Limb (tissue), 2 donors: ENCODE measurements at regions not wholly inside any gene's neighbourhood (a gene's known extent, or its start where the extent isn't known, plus 50 kb on each side); places are given as distances from the start of the nearest gene placed in this dataset.

ENCODE experiments used
- DNase-seq, 2 donors: peaks; one replicate each; pipeline ENCODE4 v3.0.0-alpha.2; 2016; ENCODE audit errors: extremely low spot score in 2 of 2

DNA sequence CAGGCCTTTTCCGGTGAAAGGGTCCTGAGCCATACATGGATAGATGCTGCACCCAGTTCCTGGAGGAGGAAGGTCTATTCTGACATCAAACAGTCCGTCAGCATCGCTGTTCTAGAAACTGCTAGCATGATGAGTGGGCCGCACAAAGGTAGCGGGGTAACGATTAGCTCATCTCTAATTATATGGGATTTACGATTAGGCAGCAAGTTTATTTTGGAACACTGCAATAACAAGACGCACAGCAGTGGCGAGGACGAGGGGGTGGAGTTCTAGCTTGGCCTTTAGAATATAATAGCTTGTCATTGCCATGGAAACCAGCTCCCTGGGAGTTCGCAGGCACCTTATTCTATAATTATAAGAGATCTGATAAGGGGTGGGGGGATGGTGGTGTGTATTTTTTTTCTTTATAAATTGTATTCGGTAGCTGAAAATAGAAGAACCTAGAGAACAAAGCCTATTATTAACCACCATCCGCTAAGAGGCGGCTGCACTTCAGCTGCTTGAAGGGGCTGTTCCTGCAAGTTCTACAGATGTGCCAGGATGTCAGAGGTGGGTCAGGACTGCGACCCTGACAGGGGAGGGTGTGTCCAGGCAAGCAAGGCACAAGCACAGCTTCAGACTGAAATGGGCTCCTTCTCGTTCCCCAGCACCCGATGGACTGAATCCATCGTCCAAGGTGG is 311.0 kb downstream of the AGTPBP1 start:
- no peak for DNase-seq

DNA sequence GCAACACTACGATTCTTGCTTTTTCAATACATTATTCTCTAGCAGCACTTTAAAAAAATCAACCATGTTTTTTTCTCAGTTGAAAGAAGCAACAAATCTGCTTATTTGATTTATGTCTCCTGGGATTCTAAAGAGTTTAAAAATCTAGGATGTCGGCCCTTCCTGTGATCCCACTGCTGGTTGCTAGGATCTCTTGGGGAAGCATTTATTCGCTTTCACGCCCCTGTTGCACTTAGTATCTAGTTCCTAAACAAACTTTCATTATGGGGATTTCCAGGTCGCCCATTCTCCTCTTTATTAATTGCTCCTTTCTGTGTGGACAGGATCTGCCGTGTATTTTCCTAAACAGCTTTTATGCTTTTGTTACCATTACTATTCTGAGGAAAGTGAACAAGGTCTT is 313.5 kb downstream of the AGTPBP1 start:
- DNase-seq, result no peak

DNA sequence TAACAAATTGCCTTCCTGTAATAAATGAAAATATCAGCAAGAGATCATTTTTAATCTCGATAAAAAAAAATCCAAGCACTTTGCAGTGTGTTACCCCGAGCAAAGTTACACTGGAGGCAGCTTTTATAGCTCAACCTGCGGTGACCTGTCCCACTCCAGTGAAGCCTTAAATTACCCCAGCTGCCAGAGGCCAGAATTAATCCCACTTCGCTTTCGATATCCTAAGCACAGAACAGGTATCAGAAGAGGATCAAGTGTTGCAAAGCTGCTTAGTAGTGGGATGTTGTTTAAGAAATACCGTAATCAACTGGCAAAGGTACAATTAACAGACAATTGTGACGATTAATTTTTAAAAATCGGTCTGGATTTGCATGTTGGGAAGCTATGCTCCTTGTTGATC is 314.0 kb downstream of the AGTPBP1 start:
- no peak for DNase-seq

DNA sequence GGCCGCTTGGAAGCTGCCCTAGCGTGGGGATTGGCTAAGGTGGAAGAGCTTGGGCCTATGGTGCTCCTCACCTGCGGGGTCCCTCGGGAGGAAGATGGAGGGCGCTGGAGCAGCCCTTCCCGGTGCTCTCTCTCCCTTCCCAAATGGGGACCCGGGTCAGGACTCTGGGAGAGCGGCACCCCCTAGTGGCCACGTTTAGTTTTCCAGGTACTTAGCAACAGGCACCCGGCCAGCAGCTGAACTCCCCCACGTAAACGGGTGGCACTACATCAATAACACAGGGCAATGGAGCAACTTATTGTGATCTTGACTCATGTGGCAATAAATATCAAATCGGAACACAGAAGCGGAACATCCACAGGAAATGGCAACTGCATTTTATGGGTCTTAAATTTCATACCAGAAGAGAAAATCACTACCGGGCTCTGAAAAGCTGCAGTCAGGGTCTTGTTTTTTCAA is 316.6 kb downstream of the AGTPBP1 start:
- peak; percentile 36 to 82 for DNase-seq

DNA sequence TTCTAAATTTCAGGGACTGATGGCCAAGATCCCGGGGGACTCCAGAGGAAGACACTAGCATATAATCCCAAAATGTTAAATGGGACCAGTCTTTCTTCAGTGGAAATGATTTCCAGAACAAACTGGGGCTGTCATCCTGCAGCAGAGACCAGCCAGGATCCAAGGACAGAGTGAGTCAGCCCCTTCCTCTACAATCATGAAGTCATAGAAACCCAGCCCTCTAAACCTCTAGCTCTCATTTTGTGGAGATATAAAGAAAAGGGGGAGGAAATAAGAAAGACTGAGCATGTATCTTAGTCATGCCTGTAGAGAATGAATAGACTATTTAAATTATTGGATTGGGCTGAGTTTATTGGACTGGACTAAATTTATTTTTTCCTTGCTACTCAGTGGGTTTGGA is 318.3 kb downstream of the AGTPBP1 start:
- no peak for DNase-seq

DNA sequence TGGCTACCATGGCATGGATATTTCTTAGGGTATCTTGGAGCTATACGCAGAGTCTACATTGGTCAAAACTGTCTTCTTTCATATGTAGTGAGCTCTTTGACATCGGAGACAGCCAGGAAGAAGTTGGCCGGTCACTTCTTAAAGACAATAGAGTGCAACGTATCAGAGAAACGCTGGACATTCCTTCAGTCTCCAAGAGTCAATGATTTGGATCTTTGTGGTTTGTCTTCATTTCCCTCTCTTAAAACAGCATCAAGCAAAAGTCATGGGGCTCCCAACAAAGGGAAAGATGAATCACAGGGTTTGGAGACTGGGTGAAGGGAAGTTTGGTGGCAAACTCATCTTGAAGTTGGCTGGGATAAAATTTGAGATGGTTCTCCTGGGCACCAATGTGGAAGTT is 320.1 kb downstream of the AGTPBP1 start:
- no peak for DNase-seq

DNA sequence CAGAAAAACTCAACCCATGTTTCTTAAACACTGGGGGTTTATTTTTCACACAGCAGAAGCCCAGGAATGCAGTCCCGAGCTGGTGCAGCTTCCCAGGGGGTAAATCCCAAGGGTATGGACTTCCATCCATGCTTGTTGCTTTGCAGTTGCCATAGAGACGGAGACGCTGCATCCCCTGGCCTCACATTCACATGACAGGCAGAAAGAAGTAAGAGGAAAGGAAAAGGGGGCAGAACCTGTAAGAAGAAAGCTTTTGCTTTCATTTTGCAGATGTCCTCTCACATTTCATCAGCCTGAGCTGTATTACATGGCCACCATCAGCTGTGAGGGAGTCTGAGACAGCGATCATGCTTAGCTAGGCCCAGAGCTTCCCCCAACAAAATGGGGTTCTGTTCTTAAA is 321.0 kb downstream of the AGTPBP1 start:
- peak; percentile 35 to 52 for DNase-seq

DNA sequence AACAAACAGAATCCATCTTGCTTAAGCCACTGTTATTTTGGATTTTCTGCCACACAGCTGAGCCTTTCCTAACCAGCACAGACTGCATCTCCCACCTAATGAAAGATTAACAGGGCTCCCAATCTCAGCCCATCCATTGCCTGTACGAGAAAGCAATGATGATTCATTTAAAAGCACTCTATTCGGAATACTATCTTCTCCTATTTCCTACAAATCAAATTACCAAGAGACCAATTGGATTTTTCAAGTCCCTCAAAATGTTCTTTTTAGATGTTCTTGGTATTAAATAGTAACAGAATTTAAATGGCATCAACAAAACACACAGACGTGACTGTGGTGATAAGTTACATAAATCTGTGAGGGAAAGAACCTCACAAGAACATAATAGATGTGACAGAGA is 324.1 kb downstream of the AGTPBP1 start:
- DNase-seq, result no peak

DNA sequence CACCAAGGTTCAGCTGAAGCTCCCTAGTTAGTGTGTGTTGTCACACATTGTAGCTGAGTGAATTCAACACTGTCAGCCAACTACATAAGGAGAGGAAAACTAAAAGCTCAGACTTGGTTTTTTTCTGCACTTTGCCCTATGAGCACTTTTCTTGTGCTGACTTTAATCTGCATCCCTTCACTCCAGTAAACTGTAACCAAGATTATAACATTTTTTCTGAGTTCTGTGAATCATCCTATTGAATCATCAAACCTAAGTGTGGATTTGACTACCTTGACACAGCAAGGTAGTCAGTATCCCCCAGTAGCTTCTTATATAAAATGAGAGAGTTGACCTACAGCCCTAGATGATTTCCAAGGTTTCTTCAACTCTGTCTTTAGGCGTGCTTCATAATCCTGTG is 325.0 kb downstream of the AGTPBP1 start:
- no peak for DNase-seq

DNA sequence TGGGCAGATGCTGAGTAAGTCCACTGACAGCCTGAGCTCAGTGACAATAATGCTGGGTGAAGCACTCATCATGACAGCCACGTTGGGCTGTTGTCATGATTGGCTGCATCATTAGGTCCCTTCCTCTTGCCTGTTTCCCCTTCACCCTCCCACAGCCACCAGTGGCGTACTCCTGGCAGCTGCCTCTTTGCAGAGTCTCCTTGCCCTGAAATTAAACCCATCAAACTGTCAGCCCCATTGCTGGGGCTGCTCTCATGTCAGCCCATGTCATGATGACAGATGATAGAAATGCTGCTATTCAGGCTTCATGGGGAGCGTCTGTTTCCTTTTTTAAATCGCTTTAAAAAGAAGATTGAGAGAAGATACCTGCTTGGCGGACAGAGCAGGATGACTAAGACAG is 327.4 kb downstream of the AGTPBP1 start:
- no peak for DNase-seq

DNA sequence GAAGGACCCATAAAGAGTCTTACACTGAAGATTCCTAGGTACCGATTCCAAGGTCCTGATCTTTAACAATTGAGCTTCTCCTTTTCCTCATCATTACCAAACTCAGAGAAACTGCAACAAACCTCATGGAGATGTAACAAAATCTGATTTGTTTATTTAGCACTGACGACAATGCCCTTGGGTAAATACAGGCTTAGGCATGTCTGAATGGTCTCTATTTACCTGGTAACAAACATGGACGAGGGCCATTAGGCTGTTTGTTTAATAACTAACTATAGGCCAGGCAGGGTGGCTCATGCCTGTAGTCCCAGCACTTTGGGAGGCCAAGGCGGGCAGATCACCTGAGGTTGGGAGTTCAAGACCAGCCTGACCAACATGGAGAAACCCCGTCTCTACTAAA is 333.3 kb downstream of the AGTPBP1 start:
- DNase-seq, result no peak

DNA sequence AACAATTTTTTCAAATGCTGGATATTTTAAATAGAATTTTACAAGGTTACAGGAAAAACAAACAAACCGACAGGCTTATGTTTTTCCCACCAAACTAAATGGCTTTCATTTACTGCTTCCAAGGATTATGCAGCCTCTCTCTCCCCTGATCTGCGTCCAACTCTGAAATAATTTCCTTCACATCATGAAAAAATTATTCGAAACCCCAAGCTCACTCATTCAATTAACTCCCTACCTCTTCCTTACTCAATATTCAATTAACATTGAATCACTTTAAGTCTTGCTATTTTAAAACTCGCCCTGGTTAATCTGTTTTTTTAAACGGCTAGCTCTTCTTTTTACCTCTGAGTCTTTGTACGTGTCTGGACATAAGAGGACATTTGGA is 336.2 kb downstream of the AGTPBP1 start:
- DNase-seq, result no peak

DNA sequence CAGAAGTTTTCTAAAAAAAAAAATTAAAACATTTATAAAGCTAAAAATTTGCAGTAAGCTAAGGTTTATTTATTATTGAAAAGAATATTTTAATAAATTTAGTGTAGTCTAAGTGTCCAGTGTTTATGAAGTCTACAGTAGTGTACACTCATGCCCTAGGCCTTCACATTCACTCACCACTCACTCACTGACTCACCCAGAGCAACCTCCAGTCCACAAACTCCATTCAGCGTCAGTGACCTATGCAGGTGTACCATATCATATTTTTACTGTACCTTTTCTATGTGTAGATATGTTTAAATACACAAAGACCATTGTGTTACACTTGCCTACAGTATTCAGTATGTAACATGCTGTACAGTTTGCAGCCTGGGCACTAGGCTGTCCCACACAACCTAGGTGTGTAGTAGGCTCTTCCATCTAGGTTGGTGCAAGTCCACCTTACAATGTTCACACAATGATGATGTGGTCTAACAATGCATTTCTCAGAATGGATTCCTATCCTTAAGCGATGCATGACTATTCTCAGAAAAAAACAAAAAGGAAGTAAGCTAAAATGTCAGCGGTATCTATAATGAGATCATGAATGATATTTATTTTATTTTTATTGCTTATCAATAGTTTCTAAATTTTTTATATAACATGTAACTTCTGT is 336.7 kb downstream of the AGTPBP1 start:
- no peak for DNase-seq

DNA sequence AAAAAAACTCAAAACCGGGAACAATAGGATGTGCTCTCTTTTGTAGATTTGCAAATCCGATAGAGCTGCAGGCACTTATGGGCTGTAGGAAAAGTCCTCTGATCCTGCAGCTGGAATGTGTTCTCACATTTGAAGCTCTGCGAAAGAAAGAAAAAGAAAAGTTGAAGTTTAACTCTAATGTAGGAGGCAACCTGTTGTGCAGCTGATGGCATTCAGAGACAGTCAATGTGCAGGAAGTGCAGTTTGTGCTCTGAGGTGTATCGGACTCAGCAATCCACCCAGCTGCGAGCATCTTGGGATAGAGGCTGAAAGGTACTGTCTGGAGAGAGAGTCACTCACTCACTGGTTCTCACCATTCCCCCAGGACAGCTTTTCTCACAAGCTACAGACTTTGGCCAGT is 339.2 kb downstream of the AGTPBP1 start:
- no peak for DNase-seq

DNA sequence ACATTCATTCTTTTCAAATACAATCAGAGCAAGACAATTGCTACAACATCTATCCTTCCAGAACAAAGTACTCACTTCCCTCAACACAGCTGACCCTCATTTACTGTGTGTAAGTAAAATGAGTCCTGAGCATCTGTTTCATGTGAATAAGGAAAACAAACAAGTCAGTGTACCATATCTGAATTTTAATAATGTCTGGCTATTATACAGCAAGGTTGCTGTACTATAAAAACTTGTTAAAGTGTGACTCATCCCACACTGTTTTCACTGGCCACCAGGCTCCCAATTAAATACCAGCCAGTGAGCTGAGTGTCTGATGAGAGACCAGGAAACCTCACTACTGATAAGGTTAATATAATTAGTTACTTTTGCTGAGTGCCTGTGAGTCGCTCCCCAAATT is 339.8 kb downstream of the AGTPBP1 start:
- DNase-seq, result no peak

DNA sequence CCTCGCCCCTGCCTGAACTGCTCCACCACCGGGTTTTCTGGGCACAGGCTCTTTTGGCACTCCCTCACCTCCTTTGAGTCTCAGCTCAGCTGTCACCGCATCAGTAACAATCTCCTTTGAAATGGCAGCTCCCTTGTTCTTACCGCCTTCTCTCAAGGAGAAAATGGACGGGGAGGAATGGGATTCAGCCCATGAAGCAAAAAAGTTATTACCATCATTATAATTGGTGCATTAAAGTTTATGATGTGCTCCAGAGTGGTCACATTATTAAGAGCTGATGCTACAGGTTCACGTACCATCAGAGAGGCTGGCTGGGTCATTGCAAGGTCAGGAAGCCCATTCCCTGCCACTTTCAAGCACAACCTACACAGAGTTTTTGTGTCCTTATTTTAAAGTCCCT is 344.7 kb downstream of the AGTPBP1 start:
- DNase-seq, result no peak

DNA sequence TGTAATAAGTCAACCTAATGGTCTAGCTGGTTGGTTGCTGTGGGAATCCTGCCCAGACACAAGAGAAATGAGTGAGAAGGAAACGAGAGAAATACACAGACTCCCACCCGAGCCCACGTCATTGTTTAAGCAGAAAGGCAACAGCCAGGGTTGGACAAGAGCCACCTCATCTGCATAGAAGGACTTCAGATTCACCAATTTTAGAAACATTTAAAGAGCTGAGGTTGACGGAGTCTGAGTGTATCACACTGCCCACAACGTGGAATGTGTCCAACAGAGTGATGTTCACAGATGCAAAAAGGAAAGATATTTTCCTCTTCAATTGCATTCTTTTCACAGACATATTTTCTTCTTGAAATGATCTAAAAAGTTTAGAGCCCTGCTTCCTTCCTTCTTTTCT is 349.5 kb downstream of the AGTPBP1 start:
- DNase-seq, result no peak

DNA sequence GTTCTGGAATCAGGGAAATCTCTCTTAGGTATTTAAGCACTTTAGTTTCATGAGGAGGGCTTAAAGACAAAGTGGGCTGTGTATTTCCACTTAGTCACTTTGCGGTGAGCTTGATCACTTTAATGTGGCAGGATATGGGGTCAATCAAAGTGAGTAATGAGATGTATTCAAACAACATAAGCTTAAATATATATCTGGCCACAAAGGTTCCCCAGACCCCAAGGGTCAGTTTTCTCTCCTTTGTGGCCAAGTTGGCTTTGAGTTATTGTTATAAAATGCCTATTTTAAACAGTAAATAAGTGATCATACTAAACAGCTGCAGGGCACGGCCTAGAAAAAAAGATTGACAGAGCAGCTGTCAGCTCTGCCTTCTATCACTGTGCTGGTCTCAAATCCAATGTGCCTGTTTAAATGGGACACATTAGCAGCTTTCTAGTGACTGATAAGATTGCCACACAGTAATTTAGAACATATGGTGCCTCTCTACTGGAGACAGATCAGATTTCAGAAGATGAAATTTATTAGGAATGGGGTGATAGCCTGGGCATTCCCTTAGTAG is 363.9 kb downstream of the AGTPBP1 start:
- DNase-seq, result peak in 1 of 2 donors; percentile 74

DNA sequence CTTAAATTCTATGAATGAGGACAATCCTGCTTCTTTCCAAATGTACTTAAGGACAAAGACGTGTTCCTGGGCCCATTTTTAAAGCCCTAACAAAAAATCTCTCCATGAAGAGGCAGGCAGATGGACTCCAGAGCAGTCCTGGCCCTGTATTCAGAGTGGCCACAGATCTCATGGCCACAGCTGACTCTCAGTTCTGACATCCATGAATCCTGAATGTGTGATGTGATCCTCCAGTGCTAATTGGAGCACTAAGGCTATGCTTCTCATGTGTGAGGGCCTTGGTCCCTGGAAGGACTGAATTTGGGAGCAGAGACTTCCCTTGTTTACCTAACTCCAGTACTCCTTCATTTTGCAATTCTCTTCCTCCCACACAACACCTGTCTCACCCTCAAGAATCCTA is 373.0 kb downstream of the AGTPBP1 start:
- no peak for DNase-seq

DNA sequence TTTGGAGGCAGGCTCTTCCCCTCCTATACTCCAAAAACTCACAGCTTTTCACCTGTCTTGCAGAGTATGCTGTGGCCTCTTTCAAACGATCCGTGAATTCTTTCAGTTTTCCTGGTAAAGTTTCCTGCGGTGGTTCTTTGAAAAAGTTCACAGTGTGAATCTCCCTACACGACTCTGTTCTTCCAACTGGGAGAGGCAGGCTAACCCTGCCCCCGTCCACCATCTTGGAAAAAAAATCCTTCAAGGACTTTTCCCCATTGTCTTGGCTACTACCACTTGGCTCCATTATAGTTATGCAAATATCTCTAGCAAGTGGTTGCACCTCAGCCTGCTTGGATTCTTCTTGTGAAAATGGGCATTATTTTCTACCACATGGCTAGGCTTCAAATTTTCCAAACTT is 382.6 kb downstream of the AGTPBP1 start:
- no peak for DNase-seq

DNA sequence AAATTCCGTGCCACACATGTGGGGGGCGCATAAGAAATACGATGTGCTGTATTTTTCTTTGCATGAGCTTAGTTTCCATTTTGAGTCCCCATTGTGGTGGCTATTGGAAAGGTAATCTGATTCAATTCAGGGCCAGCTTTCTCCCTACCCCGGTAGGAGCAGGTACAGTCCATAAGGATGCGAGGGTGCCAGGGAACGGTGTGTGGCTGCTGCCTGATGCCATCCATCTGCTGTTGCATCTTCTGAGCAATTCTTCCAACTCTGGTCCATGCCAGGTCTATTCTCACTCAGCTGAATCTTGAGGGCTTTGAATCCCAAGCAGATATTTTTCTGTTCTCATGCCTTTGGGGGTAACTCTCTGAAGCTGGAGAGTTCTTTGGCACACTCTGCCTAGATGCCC is 392.7 kb downstream of the AGTPBP1 start:
- no peak for DNase-seq

DNA sequence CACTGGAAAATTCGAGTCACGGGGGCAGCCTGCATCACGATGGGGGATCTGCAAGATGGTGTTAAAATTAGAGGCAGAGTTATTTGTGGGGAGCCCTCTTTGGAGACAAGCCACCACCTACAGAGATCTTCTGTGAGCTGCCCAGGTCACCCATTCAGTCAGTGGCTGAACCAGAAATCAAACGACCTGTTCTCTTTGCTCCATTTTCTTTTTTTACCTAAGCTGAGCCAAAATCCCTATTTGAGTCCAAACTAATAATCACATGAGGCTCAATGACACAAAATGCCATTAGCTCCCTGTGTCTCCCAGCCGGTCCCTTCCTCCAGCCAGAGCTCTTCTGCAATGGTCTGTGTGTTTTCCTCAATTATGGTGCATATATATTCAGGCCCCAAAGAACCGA is 394.2 kb downstream of the AGTPBP1 start:
- no peak for DNase-seq

DNA sequence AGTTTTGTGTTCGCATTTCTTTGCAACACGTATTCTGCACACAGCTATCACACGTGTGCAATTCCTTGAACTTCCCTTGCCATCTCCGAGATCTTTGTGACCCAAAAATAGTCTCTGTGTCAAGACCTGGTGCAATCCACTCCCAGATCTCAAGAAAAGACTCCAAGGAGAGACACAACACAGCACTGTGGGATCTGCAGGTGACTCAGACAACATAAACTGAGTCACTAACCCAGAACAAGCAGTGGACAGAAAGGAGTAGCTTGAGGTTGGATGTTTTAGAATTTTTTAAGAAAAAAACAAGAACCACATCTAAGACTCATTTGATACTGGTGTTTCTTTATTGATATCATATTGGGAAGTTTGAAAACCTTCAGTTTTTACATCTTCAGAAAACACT is 396.9 kb downstream of the AGTPBP1 start:
- DNase-seq, result no peak
